ENCODE measurements at regions not wholly inside any gene's neighbourhood (a gene's known extent, or its start where the extent isn't known, plus 50 kb on each side); places are given as distances from the start of the nearest gene placed in this dataset.

GRCh38 chr7:52830801-52831200 lies 204.6 kb upstream of the POM121L12 start:
- TF ChIP-seq ZNF394 (tag by site-specific recombination; IDR thresholded peaks at IDR 0.05; ENCODE audit: borderline replicate concordance): no peak
- no peak for TF ChIP-seq ZNF621 (tag by site-specific recombination; IDR thresholded peaks at IDR 0.05)
- TF ChIP-seq SCRT2 (tag by site-specific recombination; IDR thresholded peaks at IDR 0.05): no peak
- TF ChIP-seq ZSCAN5A (tag by site-specific recombination; IDR thresholded peaks at IDR 0.05): no peak
- no peak for TF ChIP-seq BCL11B (tag by site-specific recombination; IDR thresholded peaks at IDR 0.05; ENCODE audit: low read depth)
- no peak for TF ChIP-seq ZNF202 (tag by site-specific recombination; IDR thresholded peaks at IDR 0.05; ENCODE audit: borderline replicate concordance)
- TF ChIP-seq ZNF354C (tag by site-specific recombination; IDR thresholded peaks at IDR 0.05; ENCODE audit: borderline replicate concordance, low read depth): no peak
- no peak for TF ChIP-seq ZNF274 (IDR thresholded peaks at IDR 0.05; ENCODE audit: low read length)
- no peak for TF ChIP-seq ZNF274 (tag by site-specific recombination; IDR thresholded peaks at IDR 0.05; ENCODE audit: borderline replicate concordance)
- no peak for TF ChIP-seq ZBTB1 (tag by site-specific recombination; IDR thresholded peaks at IDR 0.05)
- TF ChIP-seq, protein P1, sequence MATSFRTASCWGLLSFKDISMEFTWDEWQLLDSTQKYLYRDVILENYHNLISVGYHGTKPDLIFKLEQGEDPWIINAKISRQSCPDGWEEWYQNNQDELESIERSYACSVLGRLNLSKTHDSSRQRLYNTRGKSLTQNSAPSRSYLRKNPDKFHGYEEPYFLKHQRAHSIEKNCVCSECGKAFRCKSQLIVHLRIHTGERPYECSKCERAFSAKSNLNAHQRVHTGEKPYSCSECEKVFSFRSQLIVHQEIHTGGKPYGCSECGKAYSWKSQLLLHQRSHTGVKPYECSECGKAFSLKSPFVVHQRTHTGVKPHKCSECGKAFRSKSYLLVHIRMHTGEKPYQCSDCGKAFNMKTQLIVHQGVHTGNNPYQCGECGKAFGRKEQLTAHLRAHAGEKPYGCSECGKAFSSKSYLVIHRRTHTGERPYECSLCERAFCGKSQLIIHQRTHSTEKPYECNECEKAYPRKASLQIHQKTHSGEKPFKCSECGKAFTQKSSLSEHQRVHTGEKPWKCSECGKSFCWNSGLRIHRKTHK (tag by site-specific recombination; IDR thresholded peaks at IDR 0.05): no peak
- TF ChIP-seq ZNF19 (tag by site-specific recombination; IDR thresholded peaks at IDR 0.05; ENCODE audit: low read depth): no peak
- ChIA-PET CTCF (no interaction called here), POLR2A (no interaction called here)
- no peaks in the 10 kb centered on the region for H3K4me1 ChIP-seq (ENCODE audit: control insufficient read depth, insufficient read depth, low read length)
- H3K9me3 ChIP-seq (ENCODE audit: control insufficient read depth, insufficient read depth, low read depth, low read length): no peaks in the 10 kb centered on the region
- no peak overlapping the region for H3K4me3 ChIP-seq (ENCODE audit: low read depth, low read length)
- no peak overlapping the region for H3K27ac ChIP-seq (ENCODE audit: extremely low read depth, low read depth, low read length)
- no peaks in the 10 kb centered on the region for H3K36me3 ChIP-seq (ENCODE audit: control insufficient read depth in 2 of 2, insufficient read depth in 1 of 2, low read length in 2 of 2)

DNA sequence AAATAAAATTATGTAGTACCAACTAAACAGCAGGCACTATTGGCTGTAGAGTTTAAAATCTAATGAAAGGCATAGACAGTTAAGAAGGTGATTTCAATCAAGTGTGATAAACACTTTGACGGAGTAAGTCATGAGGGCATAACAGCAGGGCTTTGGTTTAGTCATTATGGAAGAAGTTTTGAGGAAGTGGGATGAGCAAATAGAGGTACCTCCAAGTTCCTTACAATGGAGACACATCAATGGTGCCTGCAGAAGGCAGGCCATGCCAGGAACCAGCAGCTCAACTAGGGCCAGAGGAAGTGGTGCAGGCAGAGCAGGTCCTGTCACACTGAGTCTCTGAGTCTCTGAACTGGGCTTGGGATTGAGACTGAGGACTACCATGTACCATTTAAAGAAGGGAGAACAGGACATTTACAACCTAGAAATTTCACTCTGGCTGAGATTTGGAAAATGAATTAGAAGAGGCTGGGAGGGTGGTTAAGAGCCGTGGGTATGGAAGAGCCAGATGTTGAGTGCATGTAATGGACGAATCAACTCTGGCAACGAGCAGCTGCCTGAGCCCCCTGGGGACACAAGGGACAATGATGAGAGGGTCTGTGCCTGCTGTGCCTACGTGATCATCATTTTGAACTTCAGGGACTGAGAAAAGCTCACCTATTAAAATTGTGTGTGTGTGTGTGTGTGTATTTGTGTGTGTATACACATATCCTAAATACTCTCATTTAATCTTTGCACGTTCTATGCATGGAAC lies 208.7 kb upstream of the POM121L12 start:
- Histone ChIP-seq H3K4me3 (ENCODE audit: low read depth, low read length) (no peak overlapping the region), H3K27ac (ENCODE audit: extremely low read depth, low read depth, low read length) (no peak overlapping the region), H3K36me3 (ENCODE audit: control insufficient read depth in 2 of 2, insufficient read depth in 1 of 2, low read length in 2 of 2) (no peaks in the 10 kb centered on the region), H3K4me1 (ENCODE audit: control insufficient read depth, insufficient read depth, low read length) (no peaks in the 10 kb centered on the region), H3K9me3 (ENCODE audit: control insufficient read depth, insufficient read depth, low read depth, low read length) (no peaks in the 10 kb centered on the region)
- ChIA-PET CTCF (interaction anchor here (0.7 kb wide), 1 partner anchor 423 kb away, joined by 3 read pairs; no protein-coding TSS in a partner anchor), POLR2A (no interaction called here)
- TF ChIP-seq ZNF146 (tag by site-specific recombination; IDR thresholded peaks at IDR 0.05) (no peak), ZNF654 (tag by site-specific recombination; IDR thresholded peaks at IDR 0.05; ENCODE audit: low read depth) (no peak), ZNF518A (tag by site-specific recombination; conservative IDR thresholded peaks at IDR 0.05; ENCODE audit: low read depth) (no peak), ZNF174 (tag by site-specific recombination; IDR thresholded peaks at IDR 0.05) (no peak), ZNF239 (tag by site-specific recombination; IDR thresholded peaks at IDR 0.05) (no peak), ZNF214 (tag by site-specific recombination; IDR thresholded peaks at IDR 0.05; ENCODE audit: borderline replicate concordance) (no peak), ZNF785 (tag by site-specific recombination; IDR thresholded peaks at IDR 0.05) (no peak), SP2 (tag by site-specific recombination; IDR thresholded peaks at IDR 0.05) (no peak), ZSCAN16 (tag by site-specific recombination; IDR thresholded peaks at IDR 0.05) (no peak), ZXDB (tag by site-specific recombination; IDR thresholded peaks at IDR 0.05) (no peak)
- TF ChIP-seq, protein P2, sequence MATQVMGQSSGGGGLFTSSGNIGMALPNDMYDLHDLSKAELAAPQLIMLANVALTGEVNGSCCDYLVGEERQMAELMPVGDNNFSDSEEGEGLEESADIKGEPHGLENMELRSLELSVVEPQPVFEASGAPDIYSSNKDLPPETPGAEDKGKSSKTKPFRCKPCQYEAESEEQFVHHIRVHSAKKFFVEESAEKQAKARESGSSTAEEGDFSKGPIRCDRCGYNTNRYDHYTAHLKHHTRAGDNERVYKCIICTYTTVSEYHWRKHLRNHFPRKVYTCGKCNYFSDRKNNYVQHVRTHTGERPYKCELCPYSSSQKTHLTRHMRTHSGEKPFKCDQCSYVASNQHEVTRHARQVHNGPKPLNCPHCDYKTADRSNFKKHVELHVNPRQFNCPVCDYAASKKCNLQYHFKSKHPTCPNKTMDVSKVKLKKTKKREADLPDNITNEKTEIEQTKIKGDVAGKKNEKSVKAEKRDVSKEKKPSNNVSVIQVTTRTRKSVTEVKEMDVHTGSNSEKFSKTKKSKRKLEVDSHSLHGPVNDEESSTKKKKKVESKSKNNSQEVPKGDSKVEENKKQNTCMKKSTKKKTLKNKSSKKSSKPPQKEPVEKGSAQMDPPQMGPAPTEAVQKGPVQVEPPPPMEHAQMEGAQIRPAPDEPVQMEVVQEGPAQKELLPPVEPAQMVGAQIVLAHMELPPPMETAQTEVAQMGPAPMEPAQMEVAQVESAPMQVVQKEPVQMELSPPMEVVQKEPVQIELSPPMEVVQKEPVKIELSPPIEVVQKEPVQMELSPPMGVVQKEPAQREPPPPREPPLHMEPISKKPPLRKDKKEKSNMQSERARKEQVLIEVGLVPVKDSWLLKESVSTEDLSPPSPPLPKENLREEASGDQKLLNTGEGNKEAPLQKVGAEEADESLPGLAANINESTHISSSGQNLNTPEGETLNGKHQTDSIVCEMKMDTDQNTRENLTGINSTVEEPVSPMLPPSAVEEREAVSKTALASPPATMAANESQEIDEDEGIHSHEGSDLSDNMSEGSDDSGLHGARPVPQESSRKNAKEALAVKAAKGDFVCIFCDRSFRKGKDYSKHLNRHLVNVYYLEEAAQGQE (tag by site-specific recombination; IDR thresholded peaks at IDR 0.05): no peak

Data from HEK293 (cell line).